HG03097 (cell line): ENCODE measurements at regions not wholly inside any gene's neighbourhood (a gene's known extent, or its start where the extent isn't known, plus 50 kb on each side); places are given as distances from the start of the nearest gene placed in this dataset.

Experiments
- ATAC-seq: cut with Tn5 transposase; IDR thresholded peaks from one replicate; pipeline ENCODE4 v1.9.1; 2021; ENCODE audit not compliant: unreplicated experiment, low FRiP score

GRCh38 chr10:3528271-3528670, 256.7 kb downstream of the KLF6 start:
- ATAC-seq: no peak

- no peak for ATAC-seq
Observed at GRCh38 chr10:3527869-3528268, 257.1 kb downstream of the KLF6 start.

GRCh38 chr10:3526727-3527501, 258.1 kb downstream of the KLF6 start:
- ATAC-seq: no peak

DNA sequence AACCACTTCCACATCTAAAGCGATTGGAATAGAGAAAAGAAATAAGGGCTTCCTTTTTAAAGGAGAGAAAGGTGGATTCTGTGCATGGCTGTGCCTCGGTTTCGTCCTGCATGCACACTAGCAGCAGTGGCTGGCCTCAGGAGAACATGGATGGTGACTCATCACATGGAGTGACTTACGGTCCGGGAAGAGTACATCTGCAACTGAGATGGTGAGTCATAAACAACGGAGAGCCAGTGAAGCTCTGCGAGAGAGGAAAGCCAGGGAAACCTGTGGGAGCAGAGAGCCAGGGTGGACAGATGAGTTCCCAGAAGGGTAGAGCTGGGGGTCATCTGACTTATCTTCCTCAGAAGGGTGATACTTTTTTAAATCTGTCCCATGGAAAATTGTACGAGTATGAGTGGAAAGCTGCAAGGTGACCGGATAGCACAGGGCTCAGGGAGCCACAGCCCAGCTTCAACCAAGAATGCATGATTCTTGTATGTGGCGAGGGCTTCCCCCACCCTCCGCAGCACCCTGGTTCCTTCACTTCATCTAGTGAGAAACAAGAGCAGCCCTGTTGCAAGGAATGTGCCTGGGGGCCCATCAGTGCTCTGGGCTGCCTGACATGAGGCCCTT, 259.1 kb downstream of the KLF6 start:
- ATAC-seq: no peak

DNA sequence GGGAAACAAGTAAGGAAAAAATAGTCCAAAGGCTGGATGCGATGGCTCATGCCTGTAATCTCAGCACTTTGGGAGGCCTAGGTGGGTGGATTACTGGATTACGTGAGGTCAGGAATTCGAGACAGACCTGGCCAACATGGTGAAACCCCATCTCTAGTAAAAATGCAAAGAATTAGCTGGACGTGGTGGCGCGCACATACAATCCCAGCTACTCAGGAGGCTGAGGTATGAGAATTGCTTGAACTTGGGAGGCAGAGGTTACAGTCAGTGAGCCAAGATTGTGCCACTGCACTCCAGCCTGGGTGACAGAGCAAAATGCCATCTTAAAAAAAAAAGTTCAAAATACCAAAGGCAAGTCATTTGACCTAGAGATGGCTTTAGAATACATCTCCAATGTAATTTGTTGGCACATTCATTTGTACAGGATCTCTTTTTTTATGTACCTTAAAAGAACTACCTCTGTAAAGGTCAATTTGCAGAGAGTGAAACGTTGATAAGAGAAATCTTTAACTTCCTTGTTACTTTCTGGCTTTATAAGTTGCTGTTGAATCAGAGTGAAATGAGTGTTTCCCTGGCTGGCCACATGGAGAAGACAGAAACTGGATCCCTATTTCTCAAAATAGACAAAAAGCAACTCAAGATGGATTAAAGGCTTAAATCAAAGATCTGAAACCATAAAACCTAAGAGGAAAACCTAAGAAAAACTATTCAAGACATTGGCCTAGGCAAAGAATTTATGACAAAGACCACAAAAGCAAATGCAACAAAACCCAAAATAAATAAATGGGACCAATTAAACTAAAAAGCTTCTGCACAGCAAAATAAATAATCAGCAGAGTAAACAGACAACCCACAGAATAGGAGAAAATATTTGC, 260.7 kb downstream of the KLF6 start:
- no peak for ATAC-seq

GRCh38 chr10:3523309-3524050, 261.5 kb downstream of the KLF6 start:
- no peak for ATAC-seq

GRCh38 chr10:3516923-3517255, 268.1 kb downstream of the KLF6 start:
- ATAC-seq: no peak

DNA sequence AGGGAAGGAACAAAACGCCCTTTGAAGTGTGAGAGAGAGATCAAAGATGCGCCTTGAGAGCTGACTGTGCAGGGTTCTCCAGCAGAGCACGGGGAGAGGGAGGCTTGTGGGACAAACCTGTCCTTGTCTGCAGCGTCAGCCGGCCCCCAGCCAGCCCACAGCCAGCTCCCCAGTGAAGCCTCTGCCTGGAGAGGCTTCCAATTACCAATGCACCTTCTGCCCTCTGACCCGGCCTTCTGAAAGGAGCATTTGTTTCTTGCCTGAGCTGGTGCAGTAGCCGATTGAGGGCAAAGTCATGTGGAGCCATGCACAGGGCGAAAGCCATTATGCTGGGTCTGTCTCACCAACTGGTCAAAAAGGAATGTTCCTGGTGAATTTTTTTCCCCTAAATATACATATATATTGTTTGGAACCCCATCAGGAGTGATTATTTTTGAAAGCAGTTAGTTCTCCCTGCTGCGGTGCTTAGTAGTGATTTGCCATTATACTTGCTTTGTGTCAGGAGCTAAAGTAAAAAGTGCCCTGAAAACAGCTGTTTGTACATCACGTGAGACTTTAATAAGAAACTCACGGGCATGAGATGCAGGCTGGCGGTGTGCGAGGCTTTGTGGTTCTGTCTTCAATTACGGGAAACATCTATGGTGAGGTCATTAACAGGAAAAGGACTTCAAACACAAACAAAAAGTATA, 268.6 kb downstream of the KLF6 start:
- ATAC-seq: no peak

DNA sequence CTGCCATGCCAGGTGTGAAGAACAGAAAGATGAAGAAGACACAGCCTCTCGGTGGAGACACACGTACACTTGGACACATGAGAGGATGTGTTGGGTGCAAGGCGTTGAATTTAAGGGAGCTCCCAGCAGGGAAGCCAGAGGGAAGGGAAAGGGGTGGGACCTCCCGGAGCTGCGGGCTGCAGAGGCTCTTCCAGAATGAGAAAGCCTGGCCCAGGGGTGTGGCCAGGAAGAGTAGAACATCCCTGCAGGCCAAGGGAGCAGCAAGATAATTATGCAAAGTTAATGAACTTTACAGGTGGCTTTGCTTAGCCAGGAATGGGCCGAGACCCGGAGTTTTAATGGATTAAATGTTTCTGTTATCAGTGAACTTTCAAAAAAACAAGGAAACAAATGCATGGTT, 270.3 kb downstream of the KLF6 start:
- ATAC-seq: no peak

DNA sequence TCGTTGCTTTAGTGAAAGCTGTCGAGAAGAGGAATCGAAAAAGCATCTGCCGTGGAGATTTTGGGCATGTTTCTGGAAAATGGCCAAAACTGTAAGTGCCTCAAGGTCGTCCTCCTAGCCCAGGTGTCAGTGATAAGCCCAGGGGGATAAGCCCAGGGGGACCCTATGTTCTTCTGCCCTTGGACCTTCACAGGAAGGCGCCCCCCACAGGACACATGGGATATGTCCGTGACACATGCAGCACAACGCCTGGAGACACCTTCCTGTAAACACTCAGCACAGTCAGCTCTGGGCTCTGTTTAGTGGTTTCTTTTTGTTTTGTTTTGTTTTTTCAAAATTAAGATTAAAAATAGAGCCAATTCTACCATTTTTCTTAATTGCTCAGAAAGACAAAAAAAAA, 272.7 kb downstream of the KLF6 start:
- no peak for ATAC-seq

GRCh38 chr10:3511483-3511882, 273.5 kb downstream of the KLF6 start:
- no peak for ATAC-seq

- no peak for ATAC-seq
Observed at GRCh38 chr10:3510741-3511140, 274.3 kb downstream of the KLF6 start.

DNA sequence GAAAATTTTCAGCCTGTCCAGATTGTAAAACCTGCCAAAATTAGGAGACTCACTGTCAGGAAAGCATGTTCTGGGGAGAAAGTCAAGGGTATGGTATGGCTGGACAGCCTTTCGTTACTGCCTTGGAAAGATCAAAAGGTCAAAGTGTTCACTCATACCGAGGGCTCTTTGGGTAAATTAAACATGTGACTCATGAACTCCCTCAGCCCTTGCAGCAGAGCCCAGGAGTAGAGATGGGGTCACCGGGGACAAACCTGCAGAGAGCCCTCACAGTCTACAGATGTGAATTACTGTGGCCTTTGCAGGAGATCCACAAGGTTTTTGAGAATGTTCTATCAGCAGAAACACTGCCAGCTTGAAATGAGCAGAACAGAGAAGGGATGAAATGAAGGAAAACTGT, 275.7 kb downstream of the KLF6 start:
- no peak for ATAC-seq

- ATAC-seq: no peak
Observed at GRCh38 chr10:3503299-3503698, 281.7 kb downstream of the KLF6 start.

DNA sequence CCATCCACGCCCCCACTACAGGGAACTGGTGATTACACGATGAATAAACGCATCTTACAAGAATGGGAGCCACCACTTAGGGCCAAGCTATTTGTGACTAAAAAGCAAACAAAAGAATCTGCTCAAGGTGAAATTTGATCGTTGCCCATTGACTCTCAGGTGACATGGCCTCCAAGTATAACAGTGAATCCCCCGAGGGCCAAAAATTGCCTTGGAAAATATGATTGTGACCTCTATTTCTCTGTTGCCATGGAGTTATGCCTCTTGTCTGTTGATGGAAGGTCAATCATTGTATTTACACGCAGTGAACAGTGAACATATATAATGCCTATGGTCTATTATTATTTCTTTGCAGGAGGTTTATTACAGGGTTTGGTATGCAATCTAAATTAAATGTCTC, 282.3 kb downstream of the KLF6 start:
- no peak for ATAC-seq

- no peak for ATAC-seq
Observed at GRCh38 chr10:3500408-3500856, 284.6 kb downstream of the KLF6 start.

DNA sequence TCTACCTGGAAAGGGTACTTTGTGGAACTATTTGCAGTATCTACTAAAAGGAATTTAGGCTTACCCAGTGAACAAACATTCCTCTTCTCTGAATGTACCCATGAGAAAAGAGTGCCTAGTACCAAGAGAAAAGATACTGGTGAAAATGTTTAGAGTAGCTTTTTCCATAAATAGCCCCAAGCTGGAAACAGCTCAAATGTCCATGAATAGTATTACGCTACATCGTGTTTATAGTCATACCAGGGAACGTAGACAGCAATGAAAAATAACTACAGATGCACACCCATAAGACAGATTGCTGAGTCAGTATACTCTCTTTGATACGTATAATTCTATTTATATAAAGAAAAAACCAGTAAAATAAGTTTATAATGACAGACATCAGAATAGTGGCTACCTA, 285.9 kb downstream of the KLF6 start:
- no peak for ATAC-seq

DNA sequence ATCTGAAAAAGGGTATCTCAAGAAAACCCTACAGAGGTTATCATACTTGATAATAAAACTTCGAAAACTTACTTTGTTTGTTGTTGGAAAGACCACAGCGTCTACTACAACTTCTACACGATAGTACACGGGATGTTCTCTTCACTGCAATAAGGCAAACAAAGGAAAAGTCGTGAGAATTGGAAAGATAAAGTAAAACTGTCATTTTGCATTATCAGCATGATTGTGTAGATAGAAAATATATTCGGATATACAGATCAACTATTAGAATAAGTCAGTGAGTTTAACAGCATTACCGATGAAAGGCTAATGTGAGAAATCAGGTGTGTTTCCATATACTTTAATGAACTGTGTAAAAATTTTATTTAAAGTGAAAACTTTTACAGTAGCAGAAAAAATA, 287.4 kb downstream of the KLF6 start:
- ATAC-seq: no peak

GRCh38 chr10:3496138-3496537, 288.9 kb downstream of the KLF6 start:
- no peak for ATAC-seq

GRCh38 chr10:3495281-3495680, 289.7 kb downstream of the KLF6 start:
- ATAC-seq: no peak
